Gastroesophageal sphincter (tissue), 4 donors: ENCODE measurements at regions not wholly inside any gene's neighbourhood (a gene's known extent, or its start where the extent isn't known, plus 50 kb on each side); places are given as distances from the start of the nearest gene placed in this dataset.

Experiments used
- ATAC-seq: fragments of 150-250 bp; one replicate; pipeline ENCODE4 v1.9.1; 2016; ENCODE audit warnings: mild to moderate bottlenecking, moderate library complexity
- H3K27ac ChIP-seq, 4 donors: fragments of 200-600 bp; sonication (generic) in 3 of 4; 1 replicate in 3 of 4; 2 replicates in 1 of 4; pipeline ENCODE4 v1.5.1; 2016 to 2019
- H3K27me3 ChIP-seq: fragments of 200-600 bp; sonication (generic); one replicate; pipeline ENCODE4 v1.5.1; 2019
- H3K36me3 ChIP-seq, 2 donors: fragments of 200-600 bp; sonication (generic); one replicate each; pipeline ENCODE4 v1.5.1; 2019; ENCODE audit warnings: control low read depth in 1 of 2
- H3K4me1 ChIP-seq, 3 donors: fragments of 200-600 bp; sonication (generic); 1 replicate in 2 of 3; 2 replicates in 1 of 3; pipeline ENCODE4 v1.5.1; 2016 to 2019; ENCODE audit warnings: control low read depth in 2 of 3
- H3K4me3 ChIP-seq, 2 donors: fragments of 200-600 bp; sonication (generic); one replicate each; pipeline ENCODE4 v1.5.1; 2019; ENCODE audit warnings: mild to moderate bottlenecking in 1 of 2, moderate library complexity in 1 of 2
- H3K9me3 ChIP-seq, 3 donors: fragments of 200-600 bp; sonication (generic); one replicate each; pipeline ENCODE4 v1.5.1; 2017 to 2019; ENCODE audit warnings: control low read depth in 2 of 3
- EP300 ChIP-seq: sonication (generic); formaldehyde crosslinking; IDR thresholded peaks from one replicate; pipeline ENCODE4 v1.6.1; 2017; ENCODE audit warnings: antibody characterized with exemption, mild to moderate bottlenecking
- POLR2A ChIP-seq, 2 donors: fragments of 450-650 bp; IDR thresholded peaks; one replicate each; pipeline ENCODE4 v1.6.1; 2017; ENCODE audit warnings: antibody characterized with exemption in 2 of 2, mild to moderate bottlenecking in 2 of 2, moderate library complexity in 1 of 2
- POLR2AphosphoS5 ChIP-seq: sonication (generic); formaldehyde crosslinking; IDR thresholded peaks from one replicate; pipeline ENCODE4 v1.6.1; 2017; ENCODE audit warnings: antibody characterized with exemption
- WGBS, 2 donors: methylation state at CpG; one replicate each; pipeline ENCODE4 v1.1.5; 2018; ENCODE audit warnings: low coverage in 1 of 2; 5-methylcytosine and 5-hydroxymethylcytosine counted together
- TF ChIP-seq, protein P1 (sequence below), 4 experiments: fragments of 200-600 bp in 2 of 4; fragments of 450-650 bp in 2 of 4; sonication (generic) in 1 of 4; IDR thresholded peaks; one replicate each; pipeline ENCODE4 v1.5.1; 2017 to 2019; ENCODE audit warnings: antibody characterized with exemption in 4 of 4, mild to moderate bottlenecking in 2 of 4, moderate library complexity in 2 of 4

DNA sequence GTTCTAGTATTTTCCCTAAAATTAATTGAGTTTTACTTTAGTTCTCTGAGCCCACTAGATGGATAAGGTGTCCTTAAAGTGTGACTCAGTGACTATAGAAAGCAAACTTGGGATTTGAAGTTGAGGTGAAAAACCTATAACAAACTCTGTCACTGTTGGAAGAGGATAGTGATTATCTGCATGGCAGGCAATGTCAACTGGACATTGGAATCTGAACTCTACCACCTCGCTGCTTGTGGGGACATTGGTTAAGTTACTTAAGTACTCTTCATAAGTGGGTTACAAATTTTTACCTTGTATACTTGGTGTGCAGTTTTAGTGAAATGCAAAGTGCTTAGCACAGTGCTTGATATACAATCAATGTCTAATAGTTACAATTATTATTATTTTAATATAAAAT, 87.9 kb upstream of the B3GAT2 start:
- Histone ChIP-seq H3K36me3 (no peaks in the 10 kb centered on the region), H3K27ac (no peak overlapping the region), H3K4me3 (no peak overlapping the region), H3K4me1 (no peaks in the 10 kb centered on the region), H3K27me3 (no peaks in the 10 kb centered on the region), H3K9me3 (no peaks in the 10 kb centered on the region)
- TF ChIP-seq, protein P1, sequence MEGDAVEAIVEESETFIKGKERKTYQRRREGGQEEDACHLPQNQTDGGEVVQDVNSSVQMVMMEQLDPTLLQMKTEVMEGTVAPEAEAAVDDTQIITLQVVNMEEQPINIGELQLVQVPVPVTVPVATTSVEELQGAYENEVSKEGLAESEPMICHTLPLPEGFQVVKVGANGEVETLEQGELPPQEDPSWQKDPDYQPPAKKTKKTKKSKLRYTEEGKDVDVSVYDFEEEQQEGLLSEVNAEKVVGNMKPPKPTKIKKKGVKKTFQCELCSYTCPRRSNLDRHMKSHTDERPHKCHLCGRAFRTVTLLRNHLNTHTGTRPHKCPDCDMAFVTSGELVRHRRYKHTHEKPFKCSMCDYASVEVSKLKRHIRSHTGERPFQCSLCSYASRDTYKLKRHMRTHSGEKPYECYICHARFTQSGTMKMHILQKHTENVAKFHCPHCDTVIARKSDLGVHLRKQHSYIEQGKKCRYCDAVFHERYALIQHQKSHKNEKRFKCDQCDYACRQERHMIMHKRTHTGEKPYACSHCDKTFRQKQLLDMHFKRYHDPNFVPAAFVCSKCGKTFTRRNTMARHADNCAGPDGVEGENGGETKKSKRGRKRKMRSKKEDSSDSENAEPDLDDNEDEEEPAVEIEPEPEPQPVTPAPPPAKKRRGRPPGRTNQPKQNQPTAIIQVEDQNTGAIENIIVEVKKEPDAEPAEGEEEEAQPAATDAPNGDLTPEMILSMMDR (IDR thresholded peaks at IDR 0.05): no peak
- 93 to 100% methylated on average over 1 of the region's 1 CpG for WGBS, 2 donors
- no peak for ATAC-seq

DNA sequence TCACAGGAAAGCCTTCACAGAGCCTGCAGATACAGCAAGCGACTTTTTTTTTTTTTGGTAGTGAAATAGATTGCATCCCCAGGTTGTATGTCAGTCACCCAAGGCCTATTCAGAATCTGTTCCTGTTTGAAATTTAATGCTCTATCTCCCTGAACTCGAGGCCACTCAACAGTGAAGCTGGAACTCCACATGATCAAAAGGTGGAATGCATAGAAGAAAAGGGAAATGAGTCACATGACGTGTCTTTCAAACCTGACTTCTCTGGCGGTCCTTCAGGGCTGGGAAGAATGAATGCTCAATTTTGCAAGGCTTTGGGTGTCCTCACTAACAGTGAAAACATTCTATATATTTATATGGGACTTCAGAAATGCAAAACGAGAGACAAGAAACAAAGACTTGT, 88.4 kb upstream of the B3GAT2 start:
- Histone ChIP-seq H3K27ac (no peak overlapping the region), H3K27me3 (no peaks in the 10 kb centered on the region), H3K36me3 (no peaks in the 10 kb centered on the region), H3K9me3 (no peaks in the 10 kb centered on the region), H3K4me1 (no peaks in the 10 kb centered on the region), H3K4me3 (no peak overlapping the region)
- TF ChIP-seq POLR2A (IDR thresholded peaks at IDR 0.05): no peak
- no peak for TF ChIP-seq EP300
- no peak for TF ChIP-seq POLR2AphosphoS5
- TF ChIP-seq, protein P1 (IDR thresholded peaks at IDR 0.05): no peak
- ATAC-seq: no peak
- 81 to 82% methylated on average over 2 to 5 of the region's 5 CpGs for WGBS, 2 donors

GRCh38 chr6:71047417-71047816, 90.6 kb upstream of the B3GAT2 start:
- no peak overlapping the region for H3K27ac ChIP-seq
- H3K27me3 ChIP-seq: no peaks in the 10 kb centered on the region
- H3K4me1 ChIP-seq: no peaks in the 10 kb centered on the region
- no peak for ATAC-seq
- TF ChIP-seq EP300 (no peak), POLR2A (IDR thresholded peaks at IDR 0.05) (no peak), POLR2AphosphoS5 (no peak)
- TF ChIP-seq, protein P1 (IDR thresholded peaks at IDR 0.05): no peak
- 77 to 88% methylated on average over 4 of the region's 4 CpGs for WGBS, 2 donors
- H3K9me3 ChIP-seq: no peaks in the 10 kb centered on the region
- no peak overlapping the region for H3K4me3 ChIP-seq
- H3K36me3 ChIP-seq: no peaks in the 10 kb centered on the region

DNA sequence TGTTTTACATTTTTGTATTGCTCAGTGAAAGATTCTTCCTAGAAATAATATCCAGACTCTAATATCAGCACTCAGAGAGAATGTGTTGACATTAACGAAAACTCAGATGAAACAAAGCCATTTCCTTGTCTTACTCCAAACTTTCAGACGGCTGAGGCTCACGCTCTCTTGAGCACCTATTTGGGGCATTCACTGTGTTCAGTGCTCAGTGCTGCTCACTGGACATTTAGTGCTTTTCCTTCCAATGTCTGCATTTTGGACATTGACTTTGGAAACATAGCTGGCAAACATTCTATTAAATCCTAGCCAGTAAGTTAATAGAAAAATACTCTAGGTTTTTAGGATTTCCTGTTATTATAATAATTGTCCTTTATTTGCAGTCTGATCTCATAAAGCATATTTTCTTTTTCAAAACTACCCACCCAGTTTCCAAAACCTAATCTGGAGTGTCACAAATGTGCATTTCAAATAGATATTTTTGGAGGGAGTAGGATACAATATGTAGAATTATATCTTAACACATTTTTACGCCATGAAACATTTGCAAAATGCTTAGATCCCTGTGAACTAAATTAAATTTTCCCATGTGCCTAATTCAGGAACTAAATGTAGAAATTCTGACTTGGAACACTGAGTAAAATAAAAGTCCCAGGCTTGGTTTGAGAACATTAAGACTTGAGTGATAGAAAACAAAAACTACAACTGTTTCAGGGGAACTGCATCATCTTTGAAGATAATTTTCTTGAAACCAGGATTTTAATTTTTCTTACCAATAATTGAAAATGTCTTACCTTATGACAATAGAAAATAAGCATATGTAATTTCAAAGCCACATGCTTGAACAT, 91.7 kb upstream of the B3GAT2 start:
- Histone ChIP-seq H3K4me1 (no peaks in the 10 kb centered on the region), H3K4me3 (no peak overlapping the region), H3K36me3 (no peaks in the 10 kb centered on the region), H3K9me3 (no peaks in the 10 kb centered on the region), H3K27me3 (no peaks in the 10 kb centered on the region), H3K27ac (no peak overlapping the region)
- TF ChIP-seq EP300: no peak
- TF ChIP-seq POLR2A (IDR thresholded peaks at IDR 0.05): no peak
- TF ChIP-seq, protein P1 (IDR thresholded peaks at IDR 0.05): no peak
- TF ChIP-seq POLR2AphosphoS5: no peak
- WGBS, 2 donors: 32 to 43% methylated on average over 4 of the region's 4 CpGs
- no peak for ATAC-seq

DNA sequence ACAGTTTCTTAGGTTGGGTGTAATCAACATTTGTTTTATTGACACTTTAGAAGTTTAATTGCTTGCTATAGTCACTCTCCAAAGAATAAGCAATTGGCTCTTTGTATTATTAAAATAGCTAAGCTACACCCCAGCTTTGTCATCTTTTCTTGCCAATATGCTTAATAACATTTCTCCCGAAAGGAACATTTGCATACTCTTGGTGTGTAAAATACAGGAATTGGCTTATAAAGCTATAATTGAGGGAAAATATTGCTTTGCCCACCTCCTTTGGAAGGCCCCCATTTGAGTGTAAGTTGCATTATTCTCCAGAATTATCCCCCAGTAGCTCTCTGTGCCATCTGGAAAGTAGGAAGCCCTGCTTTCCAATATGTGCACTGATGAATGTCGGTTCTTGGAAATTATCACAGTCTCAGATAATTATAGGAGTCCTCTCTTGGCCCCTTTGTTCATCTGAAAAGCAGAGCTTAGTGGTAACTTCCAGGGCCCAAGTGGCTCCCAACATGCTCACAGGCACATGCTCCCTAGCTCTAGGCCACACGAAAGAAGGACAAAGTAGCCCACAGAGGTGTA, 92.4 kb upstream of the B3GAT2 start:
- H3K27me3 ChIP-seq: no peaks in the 10 kb centered on the region
- H3K36me3 ChIP-seq: no peaks in the 10 kb centered on the region
- WGBS, 2 donors: 68 to 87% methylated on average over 3 of the region's 3 CpGs
- ATAC-seq: no peak
- no peaks in the 10 kb centered on the region for H3K9me3 ChIP-seq
- no peaks in the 10 kb centered on the region for H3K4me1 ChIP-seq
- TF ChIP-seq POLR2A (IDR thresholded peaks at IDR 0.05) (no peak), EP300 (no peak), POLR2AphosphoS5 (no peak)
- TF ChIP-seq, protein P1 (IDR thresholded peaks at IDR 0.05): no peak
- H3K4me3 ChIP-seq: no peak overlapping the region
- H3K27ac ChIP-seq: no peak overlapping the region
